BJ (cell line): ENCODE measurements at regions not wholly inside any gene's neighbourhood (a gene's known extent, or its start where the extent isn't known, plus 50 kb on each side); places are given as distances from the start of the nearest gene placed in this dataset.

Experiments
- CTCF ChIA-PET: fragments of 350-600 bp; formaldehyde crosslinking; extraction: SDS; loops from one replicate; lab custom pipeline; 2021; ENCODE audit warnings: antibody characterized with exemption, inconsistent platforms; lab: Yijun Ruan, JAX
- POLR2A ChIA-PET: fragments of 300-600 bp; sonication (Branson Sonifier 250); formaldehyde crosslinking; extraction: SDS; loops from one replicate; lab custom pipeline; 2021; ENCODE audit warnings: antibody characterized with exemption; lab: Charles Lee
- DNase-seq: peaks from one replicate; pipeline ENCODE4 v3.0.0-alpha.2; 2011; ENCODE audit warnings: low read depth
- H3K27me3 ChIP-seq: 2 replicates; pipeline ENCODE4 v1.6.0; 2011; ENCODE audit warnings: low read length; ENCODE audit not compliant: control insufficient read depth, insufficient read depth
- H3K36me3 ChIP-seq: 2 replicates; pipeline ENCODE4 v1.5.1; 2011; ENCODE audit warnings: low read length; ENCODE audit not compliant: control insufficient read depth, insufficient read depth
- H3K4me3 ChIP-seq: 2 replicates; pipeline ENCODE4 v1.5.1; 2011; ENCODE audit warnings: low read depth, mild to moderate bottlenecking, control low read depth, low read length
- TF ChIP-seq, protein P1 (sequence below): IDR thresholded peaks from 2 replicates; pipeline ENCODE4 v1.5.1; 2011; ENCODE audit warnings: low read depth, mild to moderate bottlenecking, control low read depth, inconsistent platforms, low read length, moderate library complexity; ENCODE audit not compliant: insufficient read depth

DNA sequence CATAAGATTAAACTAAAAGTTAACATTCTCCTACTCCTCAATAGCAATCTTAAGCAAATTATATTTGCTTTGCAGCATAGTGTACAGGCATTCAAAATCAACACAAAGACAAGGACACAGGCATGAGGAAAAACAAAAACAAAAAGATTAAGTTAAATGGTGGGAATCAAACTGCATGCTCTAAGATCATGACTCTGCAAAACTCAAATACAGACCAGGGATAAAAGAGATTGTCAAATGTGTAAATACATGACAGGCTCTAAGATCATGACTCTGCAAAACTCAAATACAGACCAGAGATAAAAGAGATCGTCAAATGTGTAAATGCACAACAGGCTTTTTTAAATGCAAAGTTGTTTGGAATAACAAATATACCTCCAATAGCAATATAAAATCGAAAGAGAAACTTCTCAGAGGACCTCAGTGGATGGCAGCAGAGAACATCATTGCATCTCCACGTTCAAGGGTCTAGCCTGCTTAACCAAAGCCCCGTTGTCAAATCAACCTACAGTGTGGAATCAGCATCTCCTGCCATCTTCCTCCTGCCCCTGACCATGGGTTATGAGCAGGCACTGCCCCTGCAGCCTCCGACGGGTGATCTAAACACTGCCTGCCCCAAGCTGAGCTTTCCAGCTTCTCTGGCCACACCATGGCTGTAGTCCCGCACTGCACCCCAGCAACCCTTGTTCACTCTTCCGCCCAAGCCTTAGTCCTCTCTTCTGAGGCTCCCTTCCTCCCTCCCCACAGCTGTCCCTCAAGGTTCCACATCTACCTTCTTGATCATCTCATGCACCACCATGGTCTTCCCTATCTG lies 446.1 kb downstream of the SOX9 start:
- no peak for DNase-seq
- H3K27me3 ChIP-seq: no peaks in the 10 kb centered on the region
- H3K4me3 ChIP-seq: no peak overlapping the region
- no peaks in the 10 kb centered on the region for H3K36me3 ChIP-seq
- ChIA-PET CTCF (interaction anchor here (9.2 kb wide), 1 partner anchor 8 kb away, joined by 47 read pairs; no protein-coding TSS in a partner anchor), POLR2A (no interaction called here)
- TF ChIP-seq, protein P1, sequence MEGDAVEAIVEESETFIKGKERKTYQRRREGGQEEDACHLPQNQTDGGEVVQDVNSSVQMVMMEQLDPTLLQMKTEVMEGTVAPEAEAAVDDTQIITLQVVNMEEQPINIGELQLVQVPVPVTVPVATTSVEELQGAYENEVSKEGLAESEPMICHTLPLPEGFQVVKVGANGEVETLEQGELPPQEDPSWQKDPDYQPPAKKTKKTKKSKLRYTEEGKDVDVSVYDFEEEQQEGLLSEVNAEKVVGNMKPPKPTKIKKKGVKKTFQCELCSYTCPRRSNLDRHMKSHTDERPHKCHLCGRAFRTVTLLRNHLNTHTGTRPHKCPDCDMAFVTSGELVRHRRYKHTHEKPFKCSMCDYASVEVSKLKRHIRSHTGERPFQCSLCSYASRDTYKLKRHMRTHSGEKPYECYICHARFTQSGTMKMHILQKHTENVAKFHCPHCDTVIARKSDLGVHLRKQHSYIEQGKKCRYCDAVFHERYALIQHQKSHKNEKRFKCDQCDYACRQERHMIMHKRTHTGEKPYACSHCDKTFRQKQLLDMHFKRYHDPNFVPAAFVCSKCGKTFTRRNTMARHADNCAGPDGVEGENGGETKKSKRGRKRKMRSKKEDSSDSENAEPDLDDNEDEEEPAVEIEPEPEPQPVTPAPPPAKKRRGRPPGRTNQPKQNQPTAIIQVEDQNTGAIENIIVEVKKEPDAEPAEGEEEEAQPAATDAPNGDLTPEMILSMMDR: no peak

DNA sequence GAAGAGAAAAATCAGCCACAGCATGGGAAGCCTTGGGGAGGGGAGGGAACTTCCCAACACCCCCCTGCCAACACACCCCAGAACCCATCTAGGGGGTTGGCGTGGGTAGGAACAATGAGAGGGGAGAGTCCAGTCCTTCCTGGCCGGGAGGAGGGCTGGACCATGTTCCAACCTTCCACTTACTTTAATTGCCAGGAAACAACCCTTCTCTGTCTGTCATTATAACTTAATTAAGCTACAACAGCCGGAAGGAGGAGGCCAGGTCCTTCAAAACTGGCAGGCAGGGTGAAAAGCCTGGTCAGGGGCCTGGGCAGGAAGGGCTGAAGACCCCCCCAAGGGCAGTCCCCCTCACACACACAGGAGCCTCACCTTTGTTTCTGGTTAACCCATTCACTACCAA lies 447.0 kb downstream of the SOX9 start:
- TF ChIP-seq, protein P1: no peak
- Histone ChIP-seq H3K36me3 (no peaks in the 10 kb centered on the region), H3K27me3 (no peaks in the 10 kb centered on the region), H3K4me3 (no peak overlapping the region)
- ChIA-PET POLR2A (no interaction called here), CTCF (interaction anchor here (1.4 to 9.2 kb wide), 2 partner anchors 9 to 158 kb away, joined by 4 to 47 read pairs; no protein-coding TSS in a partner anchor)
- DNase-seq: no peak

DNA sequence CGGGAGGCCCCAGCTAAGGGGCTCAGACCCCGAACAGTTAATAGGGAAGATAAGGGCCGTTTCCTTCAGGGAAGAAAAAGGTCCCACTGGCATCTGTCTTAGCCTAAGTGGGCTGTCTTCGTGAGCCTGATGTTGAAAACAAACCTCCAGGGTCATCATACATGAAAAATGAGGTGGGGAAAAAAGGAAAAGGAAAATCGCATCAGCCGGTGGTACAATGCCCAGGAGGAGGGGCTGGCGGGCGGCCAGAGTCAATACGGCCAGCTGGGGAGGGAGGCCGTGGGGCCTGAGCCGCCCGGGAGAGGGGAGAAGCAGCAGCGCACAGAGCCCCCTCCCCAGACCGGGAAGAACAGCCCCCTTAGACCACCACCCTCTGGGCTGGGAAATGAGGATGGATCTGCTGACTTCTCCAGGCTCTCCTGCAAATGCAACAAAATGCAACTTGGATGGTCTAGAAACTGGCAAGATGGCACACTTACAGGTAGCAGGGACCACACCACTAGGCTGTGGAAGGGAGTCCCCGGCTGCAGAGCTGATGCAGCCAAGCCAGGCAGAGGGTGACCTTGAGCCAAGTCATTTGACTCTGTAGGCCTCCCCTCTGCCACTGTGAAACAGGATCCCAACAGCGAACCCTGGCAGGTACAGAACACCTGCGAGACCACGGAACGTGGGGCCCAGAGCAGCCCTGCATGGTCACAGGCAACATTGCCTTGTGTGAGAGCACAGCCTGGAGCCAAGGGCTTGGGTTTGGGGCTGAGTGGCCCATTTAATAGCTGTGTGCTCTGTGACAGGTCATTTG lies 448.5 kb downstream of the SOX9 start:
- Histone ChIP-seq H3K4me3 (no peak overlapping the region), H3K36me3 (no peaks in the 10 kb centered on the region), H3K27me3 (no peaks in the 10 kb centered on the region)
- POLR2A ChIA-PET: no interaction called here
- CTCF ChIA-PET: interaction anchor here (1.0 to 9.2 kb wide), 3 partner anchors 9 to 94 kb away, joined by 3 to 47 read pairs (median 6); no protein-coding TSS in a partner anchor
- no peak for DNase-seq
- TF ChIP-seq, protein P1: no peak

DNA sequence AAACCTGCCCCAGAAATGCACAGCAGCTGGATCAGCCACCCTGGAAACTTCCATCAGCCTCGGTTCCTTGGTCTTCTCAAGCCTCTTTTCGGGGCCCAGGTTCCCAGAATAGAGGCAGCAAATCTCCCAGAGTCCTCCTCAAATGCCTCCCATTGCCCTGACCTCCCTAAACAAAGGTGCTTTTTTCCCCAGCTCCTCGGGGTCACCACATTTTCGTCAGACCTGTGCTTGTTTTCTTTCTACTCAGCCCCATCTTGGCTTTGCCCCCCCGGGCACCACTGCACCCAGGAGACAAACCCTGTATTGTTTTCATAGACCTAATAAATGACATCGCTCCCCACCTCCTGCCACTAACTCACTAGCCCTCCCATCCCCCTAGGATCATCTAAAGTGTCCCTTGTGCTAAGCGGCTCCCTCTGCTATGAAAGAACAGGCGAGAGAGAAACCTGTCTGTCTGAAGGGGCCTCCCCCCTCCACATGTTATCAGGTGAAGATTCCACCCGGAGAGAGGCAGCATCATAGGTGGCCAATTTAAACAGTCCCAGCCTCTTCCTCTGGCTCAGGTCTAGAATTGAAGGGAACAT lies 451.1 kb downstream of the SOX9 start:
- CTCF ChIA-PET: interaction anchor here (9.2 kb wide), 1 partner anchor 13 kb away, joined by 47 read pairs; no protein-coding TSS in a partner anchor
- DNase-seq: no peak
- POLR2A ChIA-PET: interaction anchor here (0.7 kb wide), 1 partner anchor 42 kb away, joined by 3 read pairs; no protein-coding TSS in a partner anchor
- Histone ChIP-seq H3K36me3 (no peaks in the 10 kb centered on the region), H3K4me3 (no peak overlapping the region), H3K27me3 (no peaks in the 10 kb centered on the region)
- TF ChIP-seq, protein P1: no peak
